ENCODE measurements at regions not wholly inside any gene's neighbourhood (a gene's known extent, or its start where the extent isn't known, plus 50 kb on each side); places are given as distances from the start of the nearest gene placed in this dataset.

DNA sequence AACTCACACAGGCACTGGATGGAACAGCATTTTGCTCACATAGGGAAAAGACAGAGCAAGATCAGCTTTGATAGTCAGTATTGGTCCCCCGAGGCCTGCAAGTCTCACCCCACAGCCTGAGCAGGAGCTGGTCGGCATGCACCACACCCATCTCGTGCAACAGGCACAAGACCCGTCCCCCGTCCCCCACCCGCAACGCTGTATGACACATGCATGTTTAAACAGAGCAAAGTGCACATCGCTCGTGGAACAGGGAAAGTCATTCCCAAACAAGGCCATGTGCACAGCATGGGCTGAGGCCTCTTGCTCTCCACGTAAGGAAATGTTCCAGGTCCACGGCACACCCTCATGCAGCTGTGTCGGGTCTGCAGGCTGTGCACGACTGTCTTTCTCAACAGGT is 527.2 kb downstream of the ACTR3B start:
- peak in 1 of 5 donors; percentile 25 for DNase-seq
- no peaks in the 10 kb centered on the region for H3K9me3 ChIP-seq (ENCODE audit: control insufficient read depth in 1 of 2, low read length in 2 of 2)
- intact Hi-C loops (cut with micrococcal nuclease) = no loop called here
- no peaks in the 10 kb centered on the region for H3K4me1 ChIP-seq (ENCODE audit: insufficient read depth, low read length)
- H3K27ac ChIP-seq (ENCODE audit: low read depth, low read length) = no peak overlapping the region
- H3K36me3 Mint-ChIP-seq = no peaks in the 10 kb centered on the region
- H3K9me3 Mint-ChIP-seq = peaks cover 0 to 10% (median 5%) of the 10 kb centered on the region in 8 donors
- CTCF ChIA-PET (ENCODE audit: partially characterized antibody) = no interaction called here
- POLR2A ChIA-PET (ENCODE audit: partially characterized antibody) = no interaction called here
- H3K27me3 ChIP-seq (ENCODE audit: insufficient read depth, low read length) = no peaks in the 10 kb centered on the region
- no peak overlapping the region for H3K27ac Mint-ChIP-seq
- H3K27me3 Mint-ChIP-seq = peaks cover 0 to 3% of the 10 kb centered on the region in 2 donors
- no peaks in the 10 kb centered on the region for H3K36me3 ChIP-seq (ENCODE audit: insufficient read depth, low read length)
- no peak overlapping the region for H3K4me3 ChIP-seq (ENCODE audit: low read length in 2 of 2)
- H3K4me1 Mint-ChIP-seq = no peaks in the 10 kb centered on the region
- no peak overlapping the region for H3K4me3 Mint-ChIP-seq

GRCh38 chr7:153290066-153290465 is 530.5 kb downstream of the ACTR3B start:
- no peak overlapping the region for H3K4me3 ChIP-seq (ENCODE audit: low read length in 2 of 2)
- POLR2A ChIA-PET (ENCODE audit: partially characterized antibody) = no interaction called here
- H3K4me1 ChIP-seq (ENCODE audit: insufficient read depth, low read length) = no peaks in the 10 kb centered on the region
- no peaks in the 10 kb centered on the region for H3K9me3 ChIP-seq (ENCODE audit: control insufficient read depth in 1 of 2, low read length in 2 of 2)
- intact Hi-C loops (cut with micrococcal nuclease) = no loop called here
- H3K36me3 ChIP-seq (ENCODE audit: insufficient read depth, low read length) = no peaks in the 10 kb centered on the region
- Mint-ChIP-seq H3K9me3 (peaks cover 0 to 11% (median 5%) of the 10 kb centered on the region in 8 donors), H3K4me1 (no peaks in the 10 kb centered on the region), H3K27me3 (peaks cover 0 to 3% of the 10 kb centered on the region in 2 donors), H3K27ac (no peak overlapping the region), H3K4me3 (no peak overlapping the region), H3K36me3 (no peaks in the 10 kb centered on the region)
- no peaks in the 10 kb centered on the region for H3K27me3 ChIP-seq (ENCODE audit: insufficient read depth, low read length)
- H3K27ac ChIP-seq (ENCODE audit: low read depth, low read length) = no peak overlapping the region
- DNase-seq = no peak
- CTCF ChIA-PET (ENCODE audit: partially characterized antibody) = no interaction called here

DNA sequence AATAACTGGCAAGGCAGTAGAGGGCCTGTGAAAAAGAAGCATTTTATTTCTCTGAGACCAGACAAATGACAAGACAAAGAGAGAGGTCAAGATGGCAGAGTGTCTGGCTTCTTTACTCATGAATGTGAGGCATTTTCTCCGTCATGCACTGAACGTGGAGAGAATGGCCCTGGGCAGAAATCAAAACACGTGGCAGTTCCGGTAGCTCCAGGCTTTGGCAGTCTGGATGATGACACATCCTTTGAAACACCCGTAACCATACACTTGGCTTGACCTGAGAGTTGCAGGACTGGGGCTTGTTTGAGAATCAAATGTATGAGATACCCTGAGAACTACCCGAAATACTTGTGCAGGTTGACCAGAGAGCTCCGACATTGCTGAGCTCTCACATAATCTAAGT is 537.6 kb downstream of the ACTR3B start:
- Mint-ChIP-seq H3K27me3 (no peaks in the 10 kb centered on the region), H3K9me3 (peaks cover 2 to 14% (median 6%) of the 10 kb centered on the region in 8 donors), H3K4me3 (no peak overlapping the region), H3K27ac (no peak overlapping the region), H3K4me1 (no peaks in the 10 kb centered on the region), H3K36me3 (no peaks in the 10 kb centered on the region)
- no peak for DNase-seq
- Histone ChIP-seq H3K27me3 (ENCODE audit: insufficient read depth, low read length) (no peaks in the 10 kb centered on the region), H3K4me1 (ENCODE audit: insufficient read depth, low read length) (no peaks in the 10 kb centered on the region), H3K36me3 (ENCODE audit: insufficient read depth, low read length) (no peaks in the 10 kb centered on the region), H3K27ac (ENCODE audit: low read depth, low read length) (no peak overlapping the region), H3K4me3 (ENCODE audit: low read length in 2 of 2) (no peak overlapping the region), H3K9me3 (ENCODE audit: control insufficient read depth in 1 of 2, low read length in 2 of 2) (no peaks in the 10 kb centered on the region)
- intact Hi-C loops (cut with micrococcal nuclease) = no loop called here
- POLR2A ChIA-PET (ENCODE audit: partially characterized antibody) = no interaction called here
- CTCF ChIA-PET (ENCODE audit: partially characterized antibody) = no interaction called here

DNA sequence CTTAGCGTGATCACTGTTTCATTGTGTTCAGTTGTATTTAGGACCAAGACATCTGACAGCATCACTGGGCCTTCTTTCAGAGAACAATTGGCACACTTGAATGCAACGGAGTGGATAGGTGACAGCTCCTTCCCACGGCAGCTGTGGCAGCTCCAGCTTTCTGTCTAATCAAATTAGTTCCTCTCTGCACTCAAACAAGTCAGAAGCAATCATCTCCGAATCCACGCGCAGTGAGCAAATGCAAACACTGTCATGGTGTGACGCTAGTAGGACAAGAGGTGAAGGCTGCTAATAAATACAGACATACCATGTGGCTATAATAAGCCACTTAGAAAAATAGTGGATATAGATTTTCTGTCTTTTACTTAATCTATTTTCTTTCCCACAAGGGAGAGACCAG is 542.4 kb downstream of the ACTR3B start:
- ChIA-PET POLR2A (ENCODE audit: partially characterized antibody) (no interaction called here), CTCF (ENCODE audit: partially characterized antibody) (no interaction called here)
- Mint-ChIP-seq H3K36me3 (no peaks in the 10 kb centered on the region), H3K4me3 (no peak overlapping the region), H3K9me3 (peaks cover 2 to 34% (median 15%) of the 10 kb centered on the region in 8 donors), H3K27me3 (no peaks in the 10 kb centered on the region), H3K27ac (no peak overlapping the region), H3K4me1 (no peaks in the 10 kb centered on the region)
- DNase-seq = no peak
- no peak overlapping the region for H3K4me3 ChIP-seq (ENCODE audit: low read length in 2 of 2)
- no peaks in the 10 kb centered on the region for H3K4me1 ChIP-seq (ENCODE audit: insufficient read depth, low read length)
- H3K27ac ChIP-seq (ENCODE audit: low read depth, low read length) = no peak overlapping the region
- no peaks in the 10 kb centered on the region for H3K36me3 ChIP-seq (ENCODE audit: insufficient read depth, low read length)
- no peaks in the 10 kb centered on the region for H3K9me3 ChIP-seq (ENCODE audit: control insufficient read depth in 1 of 2, low read length in 2 of 2)
- intact Hi-C loops (cut with micrococcal nuclease) = no loop called here
- H3K27me3 ChIP-seq (ENCODE audit: insufficient read depth, low read length) = no peaks in the 10 kb centered on the region

DNA sequence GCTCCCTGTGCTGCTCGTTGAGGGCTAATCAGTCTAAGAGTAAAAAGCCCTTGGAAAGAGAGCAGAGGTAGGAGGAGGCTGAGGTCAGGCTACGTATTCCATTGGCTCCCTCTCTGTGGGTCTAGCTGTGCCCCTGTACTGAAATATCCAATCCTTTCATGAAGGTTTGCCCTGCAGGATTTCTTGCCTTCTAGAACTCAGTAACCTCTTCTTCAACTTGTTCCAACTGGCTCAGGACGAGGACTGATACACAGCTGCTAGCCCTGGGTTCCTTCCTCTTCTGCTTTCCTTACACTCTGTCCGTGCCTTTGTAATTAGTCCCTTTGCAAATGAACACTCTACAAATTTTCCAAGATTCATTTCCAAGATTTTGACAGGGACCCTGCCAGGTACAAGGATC is 560.5 kb downstream of the ACTR3B start:
- intact Hi-C loops (cut with micrococcal nuclease) = no loop called here
- Histone ChIP-seq H3K27ac (ENCODE audit: low read depth, low read length) (no peak overlapping the region), H3K4me1 (ENCODE audit: insufficient read depth, low read length) (no peaks in the 10 kb centered on the region), H3K9me3 (ENCODE audit: control insufficient read depth in 1 of 2, low read length in 2 of 2) (no peaks in the 10 kb centered on the region), H3K4me3 (ENCODE audit: low read length in 2 of 2) (no peak overlapping the region), H3K36me3 (ENCODE audit: insufficient read depth, low read length) (no peaks in the 10 kb centered on the region), H3K27me3 (ENCODE audit: insufficient read depth, low read length) (no peaks in the 10 kb centered on the region)
- ChIA-PET POLR2A (ENCODE audit: partially characterized antibody) (no interaction called here), CTCF (ENCODE audit: partially characterized antibody) (no interaction called here)
- peaks cover 5 to 25% (median 15%) of the 10 kb centered on the region in 8 donors for H3K9me3 Mint-ChIP-seq
- no peak overlapping the region for H3K27ac Mint-ChIP-seq
- no peaks in the 10 kb centered on the region for H3K27me3 Mint-ChIP-seq
- no peak for DNase-seq
- H3K36me3 Mint-ChIP-seq = no peaks in the 10 kb centered on the region
- H3K4me1 Mint-ChIP-seq = no peaks in the 10 kb centered on the region
- no peak overlapping the region for H3K4me3 Mint-ChIP-seq

- Mint-ChIP-seq H3K27me3 (no peaks in the 10 kb centered on the region), H3K9me3 (peaks cover 5 to 25% (median 15%) of the 10 kb centered on the region in 8 donors), H3K4me1 (no peaks in the 10 kb centered on the region), H3K27ac (no peak overlapping the region), H3K4me3 (no peak overlapping the region), H3K36me3 (no peaks in the 10 kb centered on the region)
- POLR2A ChIA-PET (ENCODE audit: partially characterized antibody) = no interaction called here
- CTCF ChIA-PET (ENCODE audit: partially characterized antibody) = no interaction called here
- Histone ChIP-seq H3K4me1 (ENCODE audit: insufficient read depth, low read length) (no peaks in the 10 kb centered on the region), H3K9me3 (ENCODE audit: control insufficient read depth in 1 of 2, low read length in 2 of 2) (no peaks in the 10 kb centered on the region), H3K27ac (ENCODE audit: low read depth, low read length) (no peak overlapping the region), H3K4me3 (ENCODE audit: low read length in 2 of 2) (no peak overlapping the region), H3K27me3 (ENCODE audit: insufficient read depth, low read length) (no peaks in the 10 kb centered on the region), H3K36me3 (ENCODE audit: insufficient read depth, low read length) (no peaks in the 10 kb centered on the region)
- intact Hi-C loops (cut with micrococcal nuclease) = no loop called here
- DNase-seq = no peak
Observed at GRCh38 chr7:153320681-153321080, 561.1 kb downstream of the ACTR3B start.

DNA sequence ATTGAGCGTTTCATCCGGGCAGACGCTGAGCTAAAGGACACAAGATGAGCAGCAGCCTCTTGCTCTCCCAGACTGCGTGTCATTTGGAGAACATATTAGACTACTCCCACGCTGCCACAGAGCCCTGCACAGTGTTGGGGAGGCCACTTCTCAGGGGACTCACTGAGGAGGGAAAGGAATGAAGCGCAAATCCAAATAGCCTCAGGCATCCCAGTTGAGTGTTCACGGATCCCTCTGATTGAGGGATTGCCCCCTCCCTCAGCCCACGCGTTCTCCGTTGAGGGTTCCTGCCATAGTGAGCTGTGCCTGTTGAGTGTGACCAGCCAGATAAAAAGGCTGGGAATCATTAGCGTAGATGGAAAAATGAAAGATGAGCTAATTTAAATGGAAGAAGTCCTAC is 563.4 kb downstream of the ACTR3B start:
- ChIA-PET CTCF (ENCODE audit: partially characterized antibody) (no interaction called here), POLR2A (ENCODE audit: partially characterized antibody) (no interaction called here)
- Histone ChIP-seq H3K9me3 (ENCODE audit: control insufficient read depth in 1 of 2, low read length in 2 of 2) (no peaks in the 10 kb centered on the region), H3K27ac (ENCODE audit: low read depth, low read length) (no peak overlapping the region), H3K36me3 (ENCODE audit: insufficient read depth, low read length) (no peaks in the 10 kb centered on the region), H3K27me3 (ENCODE audit: insufficient read depth, low read length) (no peaks in the 10 kb centered on the region), H3K4me3 (ENCODE audit: low read length in 2 of 2) (no peak overlapping the region), H3K4me1 (ENCODE audit: insufficient read depth, low read length) (no peaks in the 10 kb centered on the region)
- H3K4me3 Mint-ChIP-seq = no peak overlapping the region
- no peak overlapping the region for H3K27ac Mint-ChIP-seq
- no peaks in the 10 kb centered on the region for H3K27me3 Mint-ChIP-seq
- intact Hi-C loops (cut with micrococcal nuclease) = no loop called here
- no peaks in the 10 kb centered on the region for H3K36me3 Mint-ChIP-seq
- peaks cover 2 to 28% (median 10%) of the 10 kb centered on the region in 8 donors for H3K9me3 Mint-ChIP-seq
- DNase-seq = no peak
- H3K4me1 Mint-ChIP-seq = no peaks in the 10 kb centered on the region

GRCh38 chr7:153324094-153324493 is 564.5 kb downstream of the ACTR3B start:
- POLR2A ChIA-PET (ENCODE audit: partially characterized antibody) = no interaction called here

More at GRCh38 chr7:153324094-153324493, 564.5 kb downstream of the ACTR3B start:
- Histone ChIP-seq H3K4me1 (ENCODE audit: insufficient read depth, low read length) (no peaks in the 10 kb centered on the region), H3K27me3 (ENCODE audit: insufficient read depth, low read length) (no peaks in the 10 kb centered on the region), H3K4me3 (ENCODE audit: low read length in 2 of 2) (no peak overlapping the region), H3K36me3 (ENCODE audit: insufficient read depth, low read length) (no peaks in the 10 kb centered on the region), H3K9me3 (ENCODE audit: control insufficient read depth in 1 of 2, low read length in 2 of 2) (no peaks in the 10 kb centered on the region), H3K27ac (ENCODE audit: low read depth, low read length) (no peak overlapping the region)
- H3K4me3 Mint-ChIP-seq = no peak overlapping the region
- no peak overlapping the region for H3K27ac Mint-ChIP-seq
- H3K4me1 Mint-ChIP-seq = no peaks in the 10 kb centered on the region
- CTCF ChIA-PET (ENCODE audit: partially characterized antibody) = no interaction called here
- H3K36me3 Mint-ChIP-seq = no peaks in the 10 kb centered on the region
- peaks cover 0 to 22% (median 8%) of the 10 kb centered on the region in 8 donors for H3K9me3 Mint-ChIP-seq
- H3K27me3 Mint-ChIP-seq = no peaks in the 10 kb centered on the region
- no peak for DNase-seq
- intact Hi-C loops (cut with micrococcal nuclease) = no loop called here

All from CD4-positive, alpha-beta memory T cell (primary cell).